GM19324 (cell line): ENCODE measurements at regions not wholly inside any gene's neighbourhood (a gene's known extent, or its start where the extent isn't known, plus 50 kb on each side); places are given as distances from the start of the nearest gene placed in this dataset.

Experiments used
- ATAC-seq: cut with Tn5 transposase; IDR thresholded peaks from one replicate; pipeline ENCODE4 v1.9.1; 2021; ENCODE audit warnings: mild to moderate bottlenecking, moderate library complexity; ENCODE audit not compliant: unreplicated experiment, low FRiP score

GRCh38 chr3:74510261-74510818, 104.1 kb downstream of the CNTN3 start:
- no peak for ATAC-seq

- no peak for ATAC-seq
Measured at GRCh38 chr3:74507691-74508090, 106.8 kb downstream of the CNTN3 start.

GRCh38 chr3:74506246-74506645, 108.2 kb downstream of the CNTN3 start:
- no peak for ATAC-seq

- no peak for ATAC-seq
Measured at GRCh38 chr3:74501007-74501406, 113.5 kb downstream of the CNTN3 start.

- no peak for ATAC-seq
Measured at GRCh38 chr3:74500257-74500656, 114.2 kb downstream of the CNTN3 start.

GRCh38 chr3:74491874-74492273, 122.6 kb downstream of the CNTN3 start:
- no peak for ATAC-seq

- no peak for ATAC-seq
Measured at GRCh38 chr3:74489050-74489792, 125.2 kb downstream of the CNTN3 start.

GRCh38 chr3:74479915-74480314, 134.5 kb downstream of the CNTN3 start:
- ATAC-seq = no peak

- no peak for ATAC-seq
Measured at GRCh38 chr3:74470313-74470712, 144.1 kb downstream of the CNTN3 start.

GRCh38 chr3:74469713-74470112, 144.7 kb downstream of the CNTN3 start:
- no peak for ATAC-seq

- no peak for ATAC-seq
Measured at GRCh38 chr3:74469151-74469550, 145.3 kb downstream of the CNTN3 start.

GRCh38 chr3:74465715-74466410, 148.6 kb downstream of the CNTN3 start:
- no peak for ATAC-seq

- ATAC-seq = no peak
Measured at GRCh38 chr3:74463515-74463914, 150.9 kb downstream of the CNTN3 start.

GRCh38 chr3:74456166-74456565, 158.3 kb downstream of the CNTN3 start:
- no peak for ATAC-seq

- ATAC-seq = no peak
Measured at GRCh38 chr3:74447221-74447620, 167.2 kb downstream of the CNTN3 start.

GRCh38 chr3:74445541-74445940, 168.9 kb downstream of the CNTN3 start:
- ATAC-seq = no peak

GRCh38 chr3:74443102-74443501, 171.4 kb downstream of the CNTN3 start:
- ATAC-seq = no peak

- no peak for ATAC-seq
Measured at GRCh38 chr3:74442683-74443082, 171.8 kb downstream of the CNTN3 start.

GRCh38 chr3:74442068-74442467, 172.4 kb downstream of the CNTN3 start:
- ATAC-seq = no peak

GRCh38 chr3:74436184-74436583, 178.3 kb downstream of the CNTN3 start:
- no peak for ATAC-seq

GRCh38 chr3:74435631-74436030, 178.8 kb downstream of the CNTN3 start:
- ATAC-seq = no peak

GRCh38 chr3:74434406-74434805, 180.1 kb downstream of the CNTN3 start:
- ATAC-seq = no peak
